Ishikawa (cell line): ENCODE measurements at regions not wholly inside any gene's neighbourhood (a gene's known extent, or its start where the extent isn't known, plus 50 kb on each side); places are given as distances from the start of the nearest gene placed in this dataset.

Source experiments
- CEBPB ChIP-seq: IDR thresholded peaks from 2 replicates; pipeline ENCODE4 v1.6.1; 2012
- EGR1 ChIP-seq: IDR thresholded peaks from 2 replicates; pipeline ENCODE4 v1.6.1; 2012
- EP300 ChIP-seq: IDR thresholded peaks from 2 replicates; pipeline ENCODE4 v1.6.1; 2012; ENCODE audit warnings: borderline replicate concordance
- FOXM1 ChIP-seq: IDR thresholded peaks from 2 replicates; pipeline ENCODE4 v1.6.1; 2012; ENCODE audit warnings: low read depth, borderline replicate concordance
- MAX ChIP-seq: IDR thresholded peaks from 2 replicates; pipeline ENCODE4 v1.6.1; 2012
- RAD21 ChIP-seq: IDR thresholded peaks from 2 replicates; pipeline ENCODE4 v1.6.1; 2012; ENCODE audit warnings: low read depth
- REST ChIP-seq: IDR thresholded peaks from 2 replicates; pipeline ENCODE4 v1.6.1; 2012; ENCODE audit warnings: low read depth, mild to moderate bottlenecking
- TAF1 ChIP-seq: IDR thresholded peaks from 2 replicates; pipeline ENCODE4 v1.6.1; 2012; ENCODE audit warnings: low read depth, mild to moderate bottlenecking
- YY1 ChIP-seq: IDR thresholded peaks from 2 replicates; pipeline ENCODE4 v1.6.1; 2012; ENCODE audit warnings: low read depth

- TF ChIP-seq FOXM1: no peak
- no peak for TF ChIP-seq YY1
- TF ChIP-seq CEBPB: no peak
- TF ChIP-seq EP300: no peak
- TF ChIP-seq RAD21: no peak
- no peak for TF ChIP-seq EGR1
- no peak for TF ChIP-seq MAX
- no peak for TF ChIP-seq TAF1
- TF ChIP-seq REST: no peak
Observed at GRCh38 chr6:142500250-142500786, 198.5 kb downstream of the ADGRG6 start.
